ENCODE measurements at regions not wholly inside any gene's neighbourhood (a gene's known extent, or its start where the extent isn't known, plus 50 kb on each side); places are given as distances from the start of the nearest gene placed in this dataset.

- BruUV-seq (replicated peaks), result no TSS peak
- intact Hi-C loops (cut with micrococcal nuclease; ENCODE audit: unreplicated experiment), result no loop called here
- TF ChIP-seq CTCF (IDR thresholded peaks at IDR 0.05; ENCODE audit: insufficient read depth in 1 of 2, low read depth in 1 of 2, low read length in 1 of 2, severe bottlenecking in 1 of 2, unreplicated experiment in 1 of 2), result no peak
- H3K27me3 ChIP-seq (replicated peaks; ENCODE audit: control insufficient read depth, insufficient read depth, low read length), result peaks cover 1% of the 10 kb centered on the region
- peaks cover 12% of the 10 kb centered on the region for H3K9me3 Mint-ChIP-seq (ENCODE audit: unreplicated experiment)
- no peak for DNase-seq
- no peaks in the 10 kb centered on the region for H3K9me3 ChIP-seq
- no peaks in the 10 kb centered on the region for H3K4me1 Mint-ChIP-seq (ENCODE audit: low read depth, unreplicated experiment)
- no peaks in the 10 kb centered on the region for H3K4me1 ChIP-seq
- ChIA-PET POLR2A (no interaction called here), CTCF (no interaction called here)
- H3K27me3 Mint-ChIP-seq (ENCODE audit: insufficient read depth, unreplicated experiment), result peaks cover 21% of the 10 kb centered on the region
- no peaks in the 10 kb centered on the region for H3K36me3 ChIP-seq (ENCODE audit: control insufficient read depth, insufficient read depth, low read length)
- no peaks in the 10 kb centered on the region for H3K36me3 Mint-ChIP-seq (ENCODE audit: insufficient read depth, unreplicated experiment)
- no peak overlapping the region for H3K4me3 ChIP-seq (ENCODE audit: low read depth, low read length)
- no peak overlapping the region for H3K4me3 Mint-ChIP-seq (ENCODE audit: unreplicated experiment)
- no peak overlapping the region for H3K27ac Mint-ChIP-seq (ENCODE audit: unreplicated experiment)
Measured at GRCh38 chr15:26069231-26069641, 206.1 kb upstream of the ATP10A start.

GRCh38 chr15:26066896-26067295 lies 203.8 kb upstream of the ATP10A start:
- H3K27ac Mint-ChIP-seq (ENCODE audit: unreplicated experiment), result no peak overlapping the region
- H3K36me3 Mint-ChIP-seq (ENCODE audit: insufficient read depth, unreplicated experiment), result no peaks in the 10 kb centered on the region
- Histone ChIP-seq H3K9me3 (no peaks in the 10 kb centered on the region), H3K4me3 (ENCODE audit: low read depth, low read length) (no peak overlapping the region), H3K36me3 (ENCODE audit: control insufficient read depth, insufficient read depth, low read length) (no peaks in the 10 kb centered on the region), H3K4me1 (no peaks in the 10 kb centered on the region), H3K27me3 (replicated peaks; ENCODE audit: control insufficient read depth, insufficient read depth, low read length) (peaks cover 1% of the 10 kb centered on the region)
- H3K4me1 Mint-ChIP-seq (ENCODE audit: low read depth, unreplicated experiment), result no peaks in the 10 kb centered on the region
- TF ChIP-seq CTCF (IDR thresholded peaks at IDR 0.05; ENCODE audit: insufficient read depth in 1 of 2, low read depth in 1 of 2, low read length in 1 of 2, severe bottlenecking in 1 of 2, unreplicated experiment in 1 of 2), result no peak
- H3K4me3 Mint-ChIP-seq (ENCODE audit: unreplicated experiment), result no peak overlapping the region
- peaks cover 17% of the 10 kb centered on the region for H3K27me3 Mint-ChIP-seq (ENCODE audit: insufficient read depth, unreplicated experiment)
- ChIA-PET POLR2A (no interaction called here), CTCF (no interaction called here)
- BruUV-seq (replicated peaks), result no TSS peak
- DNase-seq, result no peak
- intact Hi-C loops (cut with micrococcal nuclease; ENCODE audit: unreplicated experiment), result no loop called here
- no peaks in the 10 kb centered on the region for H3K9me3 Mint-ChIP-seq (ENCODE audit: unreplicated experiment)

DNA sequence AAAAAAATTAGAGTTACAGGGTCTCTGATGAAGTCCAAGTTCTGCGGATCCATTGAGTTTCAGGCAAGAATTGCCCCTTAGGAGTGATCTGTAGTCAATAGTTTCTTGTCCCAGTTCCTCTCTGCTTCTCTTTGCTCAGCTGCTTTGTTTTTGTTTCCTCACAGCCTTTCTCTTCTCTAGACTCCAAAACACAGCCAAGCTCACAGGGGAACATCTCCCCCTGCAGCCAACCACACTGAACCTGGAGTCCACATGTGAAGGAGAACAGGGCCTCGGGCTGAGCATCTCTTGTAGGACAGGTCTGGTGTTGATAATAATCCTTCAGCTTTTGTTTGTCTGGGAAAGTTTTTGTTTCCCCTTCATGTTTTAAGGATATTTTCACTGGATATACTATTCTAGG lies 202.6 kb upstream of the ATP10A start:
- H3K36me3 ChIP-seq (ENCODE audit: control insufficient read depth, insufficient read depth, low read length), result no peaks in the 10 kb centered on the region
- POLR2A ChIA-PET, result no interaction called here
- H3K4me1 Mint-ChIP-seq (ENCODE audit: low read depth, unreplicated experiment), result no peaks in the 10 kb centered on the region
- H3K9me3 Mint-ChIP-seq (ENCODE audit: unreplicated experiment), result no peaks in the 10 kb centered on the region
- H3K27ac Mint-ChIP-seq (ENCODE audit: unreplicated experiment), result no peak overlapping the region
- CTCF ChIA-PET, result no interaction called here
- TF ChIP-seq CTCF (IDR thresholded peaks at IDR 0.05; ENCODE audit: insufficient read depth in 1 of 2, low read depth in 1 of 2, low read length in 1 of 2, severe bottlenecking in 1 of 2, unreplicated experiment in 1 of 2), result no peak
- H3K4me3 Mint-ChIP-seq (ENCODE audit: unreplicated experiment), result no peak overlapping the region
- peaks cover 17% of the 10 kb centered on the region for H3K27me3 Mint-ChIP-seq (ENCODE audit: insufficient read depth, unreplicated experiment)
- no peaks in the 10 kb centered on the region for H3K36me3 Mint-ChIP-seq (ENCODE audit: insufficient read depth, unreplicated experiment)
- H3K4me3 ChIP-seq (ENCODE audit: low read depth, low read length), result no peak overlapping the region
- DNase-seq, result no peak
- intact Hi-C loops (cut with micrococcal nuclease; ENCODE audit: unreplicated experiment), result no loop called here
- H3K9me3 ChIP-seq, result no peaks in the 10 kb centered on the region
- no peaks in the 10 kb centered on the region for H3K4me1 ChIP-seq
- no TSS peak for BruUV-seq (replicated peaks)
- H3K27me3 ChIP-seq (replicated peaks; ENCODE audit: control insufficient read depth, insufficient read depth, low read length), result no peaks in the 10 kb centered on the region

Measured in Caco-2 (cell line).